ENCODE measurements at regions not wholly inside any gene's neighbourhood (a gene's known extent, or its start where the extent isn't known, plus 50 kb on each side); places are given as distances from the start of the nearest gene placed in this dataset.

- TF ChIP-seq REST (tag by site-specific recombination; IDR thresholded peaks at IDR 0.05), result no peak
- no peak for TF ChIP-seq CTCF (tag by site-specific recombination; IDR thresholded peaks at IDR 0.05)
- no peak for TF ChIP-seq ZBTB20 (tag by site-specific recombination; IDR thresholded peaks at IDR 0.05)
Measured at GRCh38 chr13:34167347-34167746, 349.4 kb downstream of the RFC3 start.
